DND-41 (cell line): ENCODE measurements at regions not wholly inside any gene's neighbourhood (a gene's known extent, or its start where the extent isn't known, plus 50 kb on each side); places are given as distances from the start of the nearest gene placed in this dataset.

Source experiments
- ATAC-seq: fragments of 200-7000 bp; cut with Tn5 transposase; 3 replicates; pipeline ENCODE4 v1.9.1; 2021; ENCODE audit warnings: low read depth; ENCODE audit not compliant: insufficient read depth
- DNase-seq: peaks from one replicate; pipeline ENCODE4 v3.0.0-alpha.2; 2020
- H2AFZ ChIP-seq: 2 replicates; pipeline ENCODE4 v1.6.0; 2012; ENCODE audit warnings: low read depth, low read length
- H3K27ac ChIP-seq: 2 replicates; pipeline ENCODE4 v1.5.1; 2012; ENCODE audit warnings: low read length, inconsistent platforms
- H3K27me3 ChIP-seq: fragments of 200-600 bp; sonication (generic); 2 replicates; pipeline ENCODE4 v1.6.0; 2012; ENCODE audit warnings: low read length, mild to moderate bottlenecking, inconsistent platforms; ENCODE audit not compliant: insufficient read depth, poor library complexity
- H3K36me3 ChIP-seq: 2 replicates; pipeline ENCODE4 v1.5.1; 2012; ENCODE audit warnings: low read length, inconsistent platforms; ENCODE audit not compliant: insufficient read depth
- H3K4me1 ChIP-seq: 2 replicates; pipeline ENCODE4 v1.5.1; 2012; ENCODE audit warnings: mild to moderate bottlenecking, low read length; ENCODE audit not compliant: insufficient read depth
- H3K4me2 ChIP-seq: 2 replicates; pipeline ENCODE4 v1.6.0; 2012; ENCODE audit warnings: mild to moderate bottlenecking, moderate library complexity, low read length, inconsistent platforms; ENCODE audit not compliant: insufficient read depth
- H3K4me3 ChIP-seq, 2 experiments: fragments of 200-600 bp in 1 of 2; shearing (Covaris generic) in 1 of 2; 2 replicates each; pipeline ENCODE4 v1.5.1; 2012 to 2016; ENCODE audit warnings: inconsistent platforms in 2 of 2, low read length in 2 of 2, mild to moderate bottlenecking in 2 of 2, low read depth in 1 of 2, moderate library complexity in 1 of 2
- H3K79me2 ChIP-seq: 2 replicates; pipeline ENCODE4 v1.6.0; 2012; ENCODE audit warnings: low read length, inconsistent platforms; ENCODE audit not compliant: insufficient read depth
- H3K9ac ChIP-seq: 2 replicates; pipeline ENCODE4 v1.6.0; 2012; ENCODE audit warnings: low read depth, mild to moderate bottlenecking, inconsistent platforms, low read length, moderate library complexity
- H3K9me3 ChIP-seq: 2 replicates; pipeline ENCODE4 v1.5.1; 2012; ENCODE audit warnings: low read length, moderate library complexity, mild to moderate bottlenecking, inconsistent platforms; ENCODE audit not compliant: insufficient read depth, severe bottlenecking
- H4K20me1 ChIP-seq: 2 replicates; pipeline ENCODE4 v1.6.0; 2012; ENCODE audit warnings: low read length; ENCODE audit not compliant: insufficient read depth
- CTCF ChIP-seq: IDR thresholded peaks from 2 replicates; pipeline ENCODE4 v1.5.1; 2012; ENCODE audit warnings: borderline replicate concordance, low read length, moderate library complexity, mild to moderate bottlenecking; ENCODE audit not compliant: poor library complexity, severe bottlenecking; ENCODE audit errors: extremely low read depth
- EZH2 ChIP-seq: IDR thresholded peaks from 3 replicates; pipeline ENCODE4 v1.6.1; 2012; ENCODE audit warnings: borderline replicate concordance, low read depth, mild to moderate bottlenecking, moderate library complexity, low read length, inconsistent platforms; ENCODE audit not compliant: severe bottlenecking

- no peaks in the 10 kb centered on the region for H3K4me1 ChIP-seq
- TF ChIP-seq CTCF (no peak), EZH2 (no peak)
- no peak overlapping the region for H3K4me2 ChIP-seq
- H3K9ac ChIP-seq: no peak overlapping the region
- DNase-seq: no peak
- no peak overlapping the region for H3K27ac ChIP-seq
- ATAC-seq: no peak
- peaks cover 3% of the 10 kb centered on the region for H3K27me3 ChIP-seq
- H3K36me3 ChIP-seq: no peaks in the 10 kb centered on the region
- no peak overlapping the region for H3K4me3 ChIP-seq
- H3K79me2 ChIP-seq: no peaks in the 10 kb centered on the region
- no peaks in the 10 kb centered on the region for H4K20me1 ChIP-seq
- H2AFZ ChIP-seq: no peak overlapping the region
- no peaks in the 10 kb centered on the region for H3K9me3 ChIP-seq
Measured at GRCh38 chr19:30969591-30969990, 379.6 kb downstream of the TSHZ3 start.

DNA sequence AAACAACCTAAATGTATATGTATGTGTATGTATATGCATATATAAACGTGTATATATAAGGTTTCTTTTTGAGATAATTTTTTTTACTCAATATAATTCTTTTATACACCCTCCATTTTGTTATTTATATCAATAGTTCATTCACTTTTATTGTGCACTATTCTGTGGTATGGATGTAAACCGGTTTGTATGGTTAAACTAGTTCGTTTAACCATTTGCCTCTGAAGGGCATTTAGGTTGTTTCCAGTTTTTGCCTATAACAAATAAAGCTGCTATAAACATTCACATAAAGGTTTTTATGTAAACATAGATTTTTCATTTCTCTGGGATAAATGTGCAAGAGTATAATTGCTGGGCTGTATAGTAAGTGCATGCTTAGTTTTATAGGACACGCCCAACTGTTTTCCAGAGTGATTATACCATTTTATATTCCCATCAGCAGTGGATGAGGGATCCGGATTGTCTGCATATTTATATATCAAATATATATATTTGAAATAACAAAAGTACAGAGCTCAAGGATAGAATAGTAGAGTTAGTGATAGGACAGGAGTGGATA, 380.3 kb downstream of the TSHZ3 start:
- H3K4me1 ChIP-seq: no peaks in the 10 kb centered on the region
- no peak overlapping the region for H2AFZ ChIP-seq
- no peak overlapping the region for H3K27ac ChIP-seq
- no peaks in the 10 kb centered on the region for H3K36me3 ChIP-seq
- ATAC-seq: no peak
- no peak overlapping the region for H3K4me2 ChIP-seq
- no peaks in the 10 kb centered on the region for H4K20me1 ChIP-seq
- H3K9me3 ChIP-seq: no peaks in the 10 kb centered on the region
- peaks cover under 1% of the 10 kb centered on the region for H3K27me3 ChIP-seq
- no peaks in the 10 kb centered on the region for H3K79me2 ChIP-seq
- no peak overlapping the region for H3K9ac ChIP-seq
- DNase-seq: no peak
- no peak overlapping the region for H3K4me3 ChIP-seq
- TF ChIP-seq CTCF (no peak), EZH2 (no peak)

DNA sequence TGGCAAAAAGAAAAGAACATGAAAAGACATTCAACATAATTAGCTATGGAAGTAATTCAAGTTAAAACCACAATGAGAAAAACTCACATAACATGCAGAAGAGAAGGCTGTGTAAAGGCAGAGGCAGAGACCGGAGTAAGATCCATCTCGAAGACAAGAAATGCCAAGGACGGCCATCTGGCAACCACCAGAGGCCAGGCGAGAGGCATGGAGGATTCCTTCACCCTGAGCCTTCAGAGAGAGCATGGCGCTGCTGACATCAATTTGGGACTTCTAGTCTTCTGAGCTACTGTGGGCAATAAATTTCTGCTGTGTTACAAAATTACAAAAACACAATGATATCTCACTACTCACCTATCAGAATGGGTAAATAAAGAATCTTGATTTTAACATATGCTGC, 381.0 kb downstream of the TSHZ3 start:
- DNase-seq: no peak
- no peak overlapping the region for H3K27ac ChIP-seq

More for the DNA sequence above, 381.0 kb downstream of the TSHZ3 start:
- Histone ChIP-seq H3K4me1 (no peaks in the 10 kb centered on the region), H4K20me1 (no peaks in the 10 kb centered on the region), H3K9me3 (peaks cover 2% of the 10 kb centered on the region), H3K4me3 (no peak overlapping the region), H3K36me3 (no peaks in the 10 kb centered on the region), H3K4me2 (no peak overlapping the region), H3K9ac (no peak overlapping the region), H3K79me2 (no peaks in the 10 kb centered on the region), H3K27me3 (no peaks in the 10 kb centered on the region), H2AFZ (no peak overlapping the region)
- ATAC-seq: no peak
- TF ChIP-seq EZH2 (no peak), CTCF (no peak)
